H9 (cell line): ENCODE measurements at regions not wholly inside any gene's neighbourhood (a gene's known extent, or its start where the extent isn't known, plus 50 kb on each side); places are given as distances from the start of the nearest gene placed in this dataset.

Source experiments
- DNase-seq: peaks from one replicate; pipeline ENCODE4 v3.0.0-alpha.2; 2017
- H2AFZ ChIP-seq: one replicate; pipeline ENCODE4 v1.6.1; 2013; ENCODE audit warnings: mild to moderate bottlenecking, low read length, control low read depth, moderate library complexity
- H2AK5ac ChIP-seq: 2 replicates; pipeline ENCODE4 v1.6.1; 2013; ENCODE audit warnings: low read length, control low read depth, mixed read lengths; ENCODE audit not compliant: insufficient read length
- H2BK120ac ChIP-seq: one replicate; pipeline ENCODE4 v1.6.1; 2013; ENCODE audit warnings: low read depth, mild to moderate bottlenecking, low read length, control low read depth, inconsistent platforms; ENCODE audit not compliant: poor library complexity, severe bottlenecking
- H2BK12ac ChIP-seq: 2 replicates; pipeline ENCODE4 v1.6.1; 2013; ENCODE audit warnings: low read length, control low read depth, mixed read lengths, low read depth; ENCODE audit not compliant: insufficient read length
- H2BK15ac ChIP-seq: 2 replicates; pipeline ENCODE4 v1.6.1; 2013; ENCODE audit warnings: low read depth, low read length, control low read depth
- H2BK20ac ChIP-seq: one replicate; pipeline ENCODE4 v1.6.1; 2013; ENCODE audit warnings: low read depth, mild to moderate bottlenecking, low read length, control low read depth, inconsistent platforms; ENCODE audit not compliant: poor library complexity, severe bottlenecking
- H2BK5ac ChIP-seq: 2 replicates; pipeline ENCODE4 v1.6.1; 2013; ENCODE audit warnings: low read length, control low read depth, mixed read lengths; ENCODE audit not compliant: insufficient read length
- H3K14ac ChIP-seq: 2 replicates; pipeline ENCODE4 v1.6.1; 2013; ENCODE audit warnings: low read length, control low read depth; ENCODE audit not compliant: insufficient read depth
- H3K18ac ChIP-seq: 2 replicates; pipeline ENCODE4 v1.6.1; 2013; ENCODE audit warnings: low read depth, mild to moderate bottlenecking, mixed read lengths, low read length, control low read depth; ENCODE audit not compliant: insufficient read length
- H3K23ac ChIP-seq: 2 replicates; pipeline ENCODE4 v1.6.1; 2013; ENCODE audit warnings: low read length, control low read depth, mixed read lengths, low read depth; ENCODE audit not compliant: insufficient read length
- H3K23me2 ChIP-seq: 2 replicates; pipeline ENCODE4 v1.6.1; 2013; ENCODE audit warnings: low read depth, mild to moderate bottlenecking, mixed read lengths, low read length, control low read depth; ENCODE audit not compliant: insufficient read length, poor library complexity, severe bottlenecking
- H3K27ac ChIP-seq: 2 replicates; pipeline ENCODE4 v1.5.1; 2013; ENCODE audit warnings: low read length, control low read depth, mixed read lengths, low read depth; ENCODE audit not compliant: insufficient read length
- H3K27me3 ChIP-seq: 2 replicates; pipeline ENCODE4 v1.6.1; 2013; ENCODE audit warnings: low read length, control low read depth, inconsistent platforms; ENCODE audit not compliant: insufficient read depth
- H3K4ac ChIP-seq: 2 replicates; pipeline ENCODE4 v1.6.1; 2013; ENCODE audit warnings: low read depth, mild to moderate bottlenecking, control low read depth, inconsistent platforms, low read length, moderate library complexity
- H3K4me1 ChIP-seq: 2 replicates; pipeline ENCODE4 v1.6.1; 2013; ENCODE audit warnings: low read length, control low read depth, inconsistent platforms; ENCODE audit not compliant: insufficient read depth
- H3K4me2 ChIP-seq: 2 replicates; pipeline ENCODE4 v1.6.1; 2013; ENCODE audit warnings: low read length, control low read depth, mixed read lengths; ENCODE audit not compliant: insufficient read length, insufficient read depth
- H3K56ac ChIP-seq: 2 replicates; pipeline ENCODE4 v1.6.1; 2013; ENCODE audit warnings: low read depth, mild to moderate bottlenecking, mixed read lengths, low read length, control low read depth; ENCODE audit not compliant: insufficient read length
- H3K79me1 ChIP-seq: 2 replicates; pipeline ENCODE4 v1.6.1; 2013; ENCODE audit warnings: low read depth, mild to moderate bottlenecking, moderate library complexity, low read length, control low read depth, inconsistent platforms; ENCODE audit not compliant: insufficient read depth, poor library complexity, severe bottlenecking
- H3K79me2 ChIP-seq: 2 replicates; pipeline ENCODE4 v1.6.1; 2013; ENCODE audit warnings: low read length, control low read depth, inconsistent platforms; ENCODE audit not compliant: insufficient read depth
- H3K9ac ChIP-seq: 2 replicates; pipeline ENCODE4 v1.6.1; 2013; ENCODE audit warnings: low read length, control low read depth, mixed read lengths; ENCODE audit not compliant: insufficient read length; ENCODE audit errors: extremely low read depth
- H3K9me3 ChIP-seq: one replicate; pipeline ENCODE4 v1.6.1; 2013; ENCODE audit warnings: low read depth, low read length, inconsistent platforms; ENCODE audit not compliant: control insufficient read depth
- H3T11ph ChIP-seq: one replicate; pipeline ENCODE4 v1.6.1; 2013; ENCODE audit warnings: mild to moderate bottlenecking, low read length, control low read depth, inconsistent platforms
- H4K20me1 ChIP-seq: one replicate; pipeline ENCODE4 v1.6.1; 2013; ENCODE audit not compliant: control insufficient read depth, insufficient read length, insufficient read depth
- H4K5ac ChIP-seq: 2 replicates; pipeline ENCODE4 v1.6.1; 2013; ENCODE audit warnings: low read depth, mild to moderate bottlenecking, mixed read lengths, low read length, control low read depth; ENCODE audit not compliant: insufficient read length
- H4K8ac ChIP-seq: replicated peaks from 2 replicates; pipeline ENCODE4 v1.6.1; 2013; ENCODE audit warnings: low read length, control low read depth, mixed read lengths, low read depth; ENCODE audit not compliant: insufficient read length
- H4K91ac ChIP-seq: 2 replicates; pipeline ENCODE4 v1.6.1; 2013; ENCODE audit warnings: low read depth, mild to moderate bottlenecking, moderate library complexity, mixed read lengths, low read length, control low read depth; ENCODE audit not compliant: insufficient read length
- H3K27ac Mint-ChIP-seq, 3 experiments: 2 replicates in 2 of 3; 3 replicates in 1 of 3; pipeline ENCODE4 v1.8.0; 2020 to 2021; ENCODE audit warnings: mixed read lengths in 3 of 3, mild to moderate bottlenecking in 1 of 3, moderate library complexity in 1 of 3
- H3K27me3 Mint-ChIP-seq: 2 replicates; pipeline ENCODE4 v1.8.0; 2021; ENCODE audit warnings: low read depth, mild to moderate bottlenecking, moderate library complexity, mixed read lengths
- H3K36me3 Mint-ChIP-seq, 3 experiments: 2 replicates in 2 of 3; 3 replicates in 1 of 3; pipeline ENCODE4 v1.8.0; 2020 to 2021; ENCODE audit warnings: low read depth in 3 of 3, mixed read lengths in 3 of 3; ENCODE audit not compliant: insufficient read depth in 1 of 3
- H3K4me1 Mint-ChIP-seq, 2 experiments: 2 replicates each; pipeline ENCODE4 v1.8.0; 2020; ENCODE audit warnings: mixed read lengths in 2 of 2
- H3K4me3 Mint-ChIP-seq, 2 experiments: 2 replicates in 1 of 2; 3 replicates in 1 of 2; pipeline ENCODE4 v1.8.0; 2020 to 2021; ENCODE audit warnings: mild to moderate bottlenecking in 2 of 2, mixed read lengths in 2 of 2, moderate library complexity in 1 of 2
- H3K9me3 Mint-ChIP-seq, 2 experiments: 2 replicates in 1 of 2; 3 replicates in 1 of 2; pipeline ENCODE4 v1.8.0; 2020; ENCODE audit warnings: mild to moderate bottlenecking in 2 of 2, mixed read lengths in 2 of 2, moderate library complexity in 1 of 2
- CTCF ChIP-seq: fragments of 200-600 bp; sonication (generic); conservative IDR thresholded peaks from 3 replicates; pipeline ENCODE4 v1.8.0; 2021; ENCODE audit warnings: antibody characterized with exemption, mild to moderate bottlenecking
- WGBS: extraction: QIAGEN DNeasy Blood & Tissue Kit; methylation state at CpG from one replicate; pipeline ENCODE4 v1.1.7; 2013; ENCODE audit warnings: missing lambda C conversion rate, low lambda C conversion rate, mixed read lengths; ENCODE audit not compliant: insufficient read length; ENCODE audit errors: extremely low coverage; 5-methylcytosine and 5-hydroxymethylcytosine counted together

- H3K79me2 ChIP-seq = no peaks in the 10 kb centered on the region
- H4K5ac ChIP-seq = no peak overlapping the region
- Mint-ChIP-seq H3K27me3 (no peaks in the 10 kb centered on the region), H3K27ac (peak overlapping the region in 1 of 3 experiments; percentile 5; a peak in 3 of 7 replicates), H3K36me3 (peaks cover 13 to 39% (median 15%) of the 10 kb centered on the region in 3 experiments), H3K4me1 (peaks cover 51 to 58% of the 10 kb centered on the region in 2 experiments), H3K4me3 (no peak overlapping the region), H3K9me3 (peaks cover 24 to 27% of the 10 kb centered on the region in 2 experiments)
- no peak overlapping the region for H2AFZ ChIP-seq
- H3K79me1 ChIP-seq = no peaks in the 10 kb centered on the region
- H3K23me2 ChIP-seq = no peaks in the 10 kb centered on the region
- H2BK5ac ChIP-seq = no peak overlapping the region
- H2BK12ac ChIP-seq = no peak overlapping the region
- H2BK120ac ChIP-seq = no peak overlapping the region
- no peak overlapping the region for H3K27ac ChIP-seq
- no peak overlapping the region for H3K23ac ChIP-seq
- no peak overlapping the region for H4K8ac ChIP-seq
- H3K9ac ChIP-seq = no peak overlapping the region
- no peaks in the 10 kb centered on the region for H4K20me1 ChIP-seq
- no peak overlapping the region for H3T11ph ChIP-seq
- peaks cover 12% of the 10 kb centered on the region for H3K4me1 ChIP-seq
- no peak overlapping the region for H3K56ac ChIP-seq
- no peaks in the 10 kb centered on the region for H3K9me3 ChIP-seq
- H3K18ac ChIP-seq = no peak overlapping the region
- no peak for TF ChIP-seq CTCF
- H3K4ac ChIP-seq = no peak overlapping the region
- H2AK5ac ChIP-seq = no peak overlapping the region
- no peak overlapping the region for H2BK20ac ChIP-seq
- H3K27me3 ChIP-seq = no peaks in the 10 kb centered on the region
- WGBS = no CpG with 5 or more reads among the region's 5 CpGs
- DNase-seq = no peak
- H4K91ac ChIP-seq = no peak overlapping the region
- H2BK15ac ChIP-seq = no peak overlapping the region
- H3K14ac ChIP-seq = no peak overlapping the region
- H3K4me2 ChIP-seq = no peak overlapping the region
Observed at GRCh38 chr20:39291301-39291700, 329.2 kb downstream of the DHX35 start.
